Heart right ventricle (tissue), 16 donors: ENCODE measurements at regions not wholly inside any gene's neighbourhood (a gene's known extent, or its start where the extent isn't known, plus 50 kb on each side); places are given as distances from the start of the nearest gene placed in this dataset.

ENCODE experiments used
- ATAC-seq, 8 donors: fragments of 200-7000 bp; cut with Tn5 transposase; one replicate each; pipeline ENCODE4 v1.9.1; 2020; ENCODE audit warnings: mild to moderate bottlenecking in 8 of 8, moderate library complexity in 8 of 8, moderate number of reproducible peaks in 1 of 8
- DNase-seq, 2 donors: peaks; one replicate each; pipeline ENCODE4 v3.0.0-alpha.2; 2020
- H3K27ac ChIP-seq, 10 donors: fragments of 200-600 bp; sonication (generic) in 2 of 10; one replicate each; pipeline versions ENCODE4 v1.5.0 to v1.8.0; 2020 to 2022; ENCODE audit warnings: mild to moderate bottlenecking in 3 of 10
- H3K27me3 ChIP-seq, 7 donors: fragments of 200-600 bp; one replicate each; pipeline ENCODE4 v1.8.0; 2021 to 2022; ENCODE audit warnings: mild to moderate bottlenecking in 2 of 7
- H3K36me3 ChIP-seq, 9 donors: fragments of 200-600 bp; sonication (generic) in 1 of 9; one replicate each; pipeline versions ENCODE4 v1.5.0 to v1.8.0; 2020 to 2022; ENCODE audit warnings: mild to moderate bottlenecking in 2 of 9
- H3K4me1 ChIP-seq, 9 donors: fragments of 200-600 bp; sonication (generic) in 1 of 9; one replicate each; pipeline versions ENCODE4 v1.5.0 to v1.8.0; 2020 to 2022; ENCODE audit warnings: mild to moderate bottlenecking in 4 of 9
- H3K4me3 ChIP-seq, 10 donors: fragments of 200-600 bp; sonication (generic) in 2 of 10; one replicate each; pipeline versions ENCODE4 v1.5.0 to v1.8.0; 2020 to 2022; ENCODE audit warnings: mild to moderate bottlenecking in 7 of 10, moderate library complexity in 2 of 10
- H3K9me3 ChIP-seq, 11 donors: fragments of 200-600 bp in 10 of 11; sonication (generic) in 2 of 11; one replicate each; pipeline versions ENCODE4 v1.5.0 to v1.8.0; 2013 to 2022; ENCODE audit warnings: mild to moderate bottlenecking in 2 of 11, control low read depth in 1 of 11, moderate library complexity in 1 of 11
- WGBS, 2 donors: extraction: QIAGEN DNeasy Blood & Tissue Kit; methylation state at CpG; one replicate each; pipeline ENCODE4 v1.1.7; 2013; ENCODE audit warnings: inconsistent platforms in 1 of 2; 5-methylcytosine and 5-hydroxymethylcytosine counted together
- intact Hi-C, 10 donors: fragments of 100-400 bp; cut with DNase I; formaldehyde crosslinking; loops; one replicate each; pipeline versions ENCODE4 v1.11.1 to v1.14.2; 2022
- TF ChIP-seq, protein P1 (sequence below), 9 donors: fragments of 200-600 bp; sonication (generic) in 2 of 9; IDR thresholded peaks; one replicate each; pipeline versions ENCODE4 v1.5.0 to v1.8.0; 2021 to 2022; ENCODE audit warnings: antibody characterized with exemption in 9 of 9, mild to moderate bottlenecking in 5 of 9, moderate library complexity in 1 of 9
- donor health status: Arrhythmogenic right ventricular cardiomyopathy.
- donor health status: ischemic (EF 13 %, LVEDD 7.1; RV severe dilation, severe dysfunction).
- donor health status: healthy with polysubstance abuse.
- donor health status: DM: no; HTN: yes; CAD: no.
- donor health status: DM: no; HTN: no; CAD: no.
- donor health status: ischemic (EF 25% LVEDD 6.9; RV normal size, moderate dysfunction).
- donor health status: ischemic (EF 25% LVEDD 5.7; RV mildly dilated, moderate dysfunction).
- donor health status: healthy.
- donor health status: DM: yes; HTN: yes; CAD: no.
- donor health status: Ischemic cardiomyopathy.
- donor health status: ischemic (EF 35%, LVEDD 5.7; RV mildly dilated, moderate dysfunction).
- donor health status: nonischemic (EF 11% LVEDD 7.7; RV severe dilation, severe dysfunction).
- donor health status: DM: yes; HTN: yes; CAD: no.
- donor health status: PGD.
- donor health status: ischemic (EF 29% LVEDD 5.4; RV normal size, mild dysfunction).
- donor health status: nonischemic (EF 23%, LVEDD 6.1; RV moderate dilation, normal function).

DNA sequence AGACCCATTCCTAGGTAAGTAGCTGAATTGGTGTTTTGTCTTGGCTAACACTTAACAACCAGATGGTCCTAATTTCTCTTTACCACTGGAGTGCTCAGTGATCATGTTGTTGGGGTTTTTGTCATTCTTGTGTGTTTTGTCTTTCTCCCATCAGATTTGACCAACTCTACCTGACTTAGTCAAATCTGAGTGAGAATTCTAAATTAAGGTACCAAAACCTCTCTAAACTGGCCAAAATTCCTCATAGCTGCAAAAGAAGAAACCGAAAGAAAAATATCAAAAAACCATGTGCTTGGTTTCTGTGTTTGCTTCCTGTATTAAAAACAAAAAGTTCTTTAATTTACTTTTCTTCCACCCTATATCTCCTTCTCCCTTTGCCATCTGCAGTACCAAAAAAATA lies 350.7 kb upstream of the SPHKAP start:
- ATAC-seq (no peak), DNase-seq (no peak)
- H3K4me1 ChIP-seq, result no peaks in the 10 kb centered on the region
- no peaks in the 10 kb centered on the region for H3K36me3 ChIP-seq
- peaks cover 0 to 55% (median 12%) of the 10 kb centered on the region in 11 donors for H3K9me3 ChIP-seq
- TF ChIP-seq, protein P1, sequence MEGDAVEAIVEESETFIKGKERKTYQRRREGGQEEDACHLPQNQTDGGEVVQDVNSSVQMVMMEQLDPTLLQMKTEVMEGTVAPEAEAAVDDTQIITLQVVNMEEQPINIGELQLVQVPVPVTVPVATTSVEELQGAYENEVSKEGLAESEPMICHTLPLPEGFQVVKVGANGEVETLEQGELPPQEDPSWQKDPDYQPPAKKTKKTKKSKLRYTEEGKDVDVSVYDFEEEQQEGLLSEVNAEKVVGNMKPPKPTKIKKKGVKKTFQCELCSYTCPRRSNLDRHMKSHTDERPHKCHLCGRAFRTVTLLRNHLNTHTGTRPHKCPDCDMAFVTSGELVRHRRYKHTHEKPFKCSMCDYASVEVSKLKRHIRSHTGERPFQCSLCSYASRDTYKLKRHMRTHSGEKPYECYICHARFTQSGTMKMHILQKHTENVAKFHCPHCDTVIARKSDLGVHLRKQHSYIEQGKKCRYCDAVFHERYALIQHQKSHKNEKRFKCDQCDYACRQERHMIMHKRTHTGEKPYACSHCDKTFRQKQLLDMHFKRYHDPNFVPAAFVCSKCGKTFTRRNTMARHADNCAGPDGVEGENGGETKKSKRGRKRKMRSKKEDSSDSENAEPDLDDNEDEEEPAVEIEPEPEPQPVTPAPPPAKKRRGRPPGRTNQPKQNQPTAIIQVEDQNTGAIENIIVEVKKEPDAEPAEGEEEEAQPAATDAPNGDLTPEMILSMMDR (IDR thresholded peaks at IDR 0.05), result no peak
- H3K27ac ChIP-seq, result no peak overlapping the region
- intact Hi-C loops, result no loop called here
- H3K27me3 ChIP-seq, result no peaks in the 10 kb centered on the region
- WGBS, 2 donors, result 86 to 92% methylated on average over 1 of the region's 1 CpG
- no peak overlapping the region for H3K4me3 ChIP-seq

DNA sequence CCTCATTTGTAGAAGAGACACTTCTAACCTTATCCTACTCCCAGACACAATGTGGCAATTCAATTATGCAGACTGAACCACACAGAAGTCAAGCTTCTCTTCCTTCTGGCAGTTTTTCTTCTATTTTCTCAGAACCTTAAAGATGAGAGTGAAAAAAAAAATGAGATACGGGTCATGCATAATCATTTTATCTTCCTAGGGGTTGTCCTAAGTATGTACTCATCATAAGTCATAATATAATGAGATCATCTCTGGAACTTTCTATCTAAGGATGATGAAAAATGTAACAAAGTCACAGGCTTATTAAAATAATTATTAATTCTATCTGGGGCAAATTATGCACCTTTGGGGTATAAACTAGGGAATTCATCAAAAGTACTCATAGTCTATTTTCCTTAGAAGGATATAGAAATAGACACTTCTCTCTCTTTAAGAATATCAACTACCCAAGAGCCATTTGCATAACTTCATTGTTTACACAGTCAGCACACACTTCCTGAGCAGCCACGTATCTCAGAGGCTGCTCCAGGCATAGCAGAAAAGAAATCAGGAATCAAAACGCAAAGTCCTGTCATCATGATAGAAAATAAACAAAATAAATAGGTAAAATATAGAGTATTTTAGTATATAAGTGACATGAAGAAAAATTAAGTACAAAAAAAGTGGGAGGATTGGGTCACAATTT lies 345.9 kb upstream of the SPHKAP start:
- intact Hi-C loops, result no loop called here
- Histone ChIP-seq H3K4me3 (no peak overlapping the region), H3K4me1 (no peaks in the 10 kb centered on the region), H3K27me3 (no peaks in the 10 kb centered on the region), H3K27ac (no peak overlapping the region), H3K9me3 (peaks cover 0 to 21% (median 0%) of the 10 kb centered on the region in 11 donors), H3K36me3 (no peaks in the 10 kb centered on the region)
- TF ChIP-seq, protein P1 (IDR thresholded peaks at IDR 0.05), result no peak
- no peak for DNase-seq
- ATAC-seq, result no peak
- WGBS, 2 donors, result 53 to 63% methylated on average over 3 of the region's 3 CpGs

DNA sequence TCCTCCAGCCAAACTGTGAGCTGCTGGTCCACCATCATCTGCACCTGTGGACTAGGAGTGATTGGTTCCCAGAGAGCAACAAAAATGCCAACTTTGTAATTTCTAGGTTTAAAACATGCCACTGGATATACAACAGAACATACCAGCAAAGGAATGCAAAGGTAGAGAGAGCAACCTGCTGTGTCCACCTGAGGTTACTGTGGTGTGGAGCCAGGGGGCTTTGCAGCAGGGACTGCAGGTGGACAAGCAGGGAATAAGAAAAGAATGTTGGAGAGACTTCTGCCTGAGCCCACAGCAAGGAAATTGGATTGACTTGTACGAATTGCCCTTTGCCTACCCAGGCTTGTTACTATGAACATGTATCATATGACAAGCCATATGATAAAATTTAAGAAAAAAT lies 345.2 kb upstream of the SPHKAP start:
- TF ChIP-seq, protein P1 (IDR thresholded peaks at IDR 0.05), result no peak
- Histone ChIP-seq H3K4me3 (no peak overlapping the region), H3K36me3 (no peaks in the 10 kb centered on the region), H3K27me3 (no peaks in the 10 kb centered on the region), H3K27ac (no peak overlapping the region), H3K4me1 (no peaks in the 10 kb centered on the region), H3K9me3 (peaks cover 0 to 23% (median 0%) of the 10 kb centered on the region in 11 donors)
- intact Hi-C loops, result no loop called here
- ATAC-seq (no peak), DNase-seq (no peak)
- 48 to 81% methylated on average over 1 of the region's 1 CpG for WGBS, 2 donors

DNA sequence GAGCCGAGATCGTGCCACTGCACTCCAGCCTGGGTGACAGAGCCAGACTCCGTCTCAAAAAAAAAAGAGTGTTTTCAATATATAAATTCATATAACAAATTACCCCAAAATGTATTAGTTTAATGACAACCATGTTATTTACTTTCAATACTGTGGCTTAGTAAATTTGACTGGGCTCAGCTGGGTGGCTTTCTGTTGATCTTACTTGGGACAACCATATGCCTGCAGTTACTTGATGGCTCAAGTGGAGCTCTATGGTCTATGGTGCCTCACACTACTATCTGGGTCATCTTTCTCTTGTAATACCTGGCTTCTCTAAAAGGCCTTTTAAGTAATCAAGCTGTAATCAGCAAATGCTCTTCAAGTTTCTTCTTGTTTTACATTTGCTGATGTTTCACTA lies 341.5 kb upstream of the SPHKAP start:
- Histone ChIP-seq H3K4me1 (no peaks in the 10 kb centered on the region), H3K27ac (no peak overlapping the region), H3K36me3 (no peaks in the 10 kb centered on the region), H3K27me3 (no peaks in the 10 kb centered on the region), H3K4me3 (no peak overlapping the region), H3K9me3 (peaks cover 0 to 21% (median 0%) of the 10 kb centered on the region in 11 donors)
- ATAC-seq (no peak), DNase-seq (no peak)
- 94 to 95% methylated on average over 3 of the region's 3 CpGs for WGBS, 2 donors
- TF ChIP-seq, protein P1 (IDR thresholded peaks at IDR 0.05), result no peak
- intact Hi-C loops, result no loop called here
